ENCODE measurements at regions not wholly inside any gene's neighbourhood (a gene's known extent, or its start where the extent isn't known, plus 50 kb on each side); places are given as distances from the start of the nearest gene placed in this dataset.

GRCh38 chr3:135812057-135812456 lies 153.5 kb upstream of the PPP2R3A start:
- TF ChIP-seq RFX5 (IDR thresholded peaks at IDR 0.05; ENCODE audit: low read depth, low read length) (no peak), CXXC5 (CRISPR knock-in tag; IDR thresholded peaks at IDR 0.05) (no peak), ZNF696 (CRISPR knock-in tag; conservative IDR thresholded peaks at IDR 0.05) (no peak), RNF2 (IDR thresholded peaks at IDR 0.05) (no peak), PRMT5 (CRISPR knock-in tag; IDR thresholded peaks at IDR 0.05) (no peak), TRIM28 (IDR thresholded peaks at IDR 0.05) (no peak)
- TF ChIP-seq, protein P1, sequence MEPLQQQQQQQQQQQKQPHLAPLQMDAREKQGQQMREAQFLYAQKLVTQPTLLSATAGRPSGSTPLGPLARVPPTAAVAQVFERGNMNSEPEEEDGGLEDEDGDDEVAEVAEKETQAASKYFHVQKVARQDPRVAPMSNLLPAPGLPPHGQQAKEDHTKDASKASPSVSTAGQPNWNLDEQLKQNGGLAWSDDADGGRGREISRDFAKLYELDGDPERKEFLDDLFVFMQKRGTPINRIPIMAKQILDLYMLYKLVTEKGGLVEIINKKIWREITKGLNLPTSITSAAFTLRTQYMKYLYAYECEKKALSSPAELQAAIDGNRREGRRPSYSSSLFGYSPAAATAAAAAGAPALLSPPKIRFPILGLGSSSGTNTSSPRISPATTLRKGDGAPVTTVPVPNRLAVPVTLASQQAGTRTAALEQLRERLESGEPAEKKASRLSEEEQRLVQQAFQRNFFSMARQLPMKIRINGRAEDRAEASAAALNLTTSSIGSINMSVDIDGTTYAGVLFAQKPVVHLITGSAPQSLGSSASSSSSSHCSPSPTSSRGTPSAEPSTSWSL (CRISPR knock-in tag; IDR thresholded peaks at IDR 0.05; ENCODE audit: borderline replicate concordance): no peak
- TF ChIP-seq, protein P2, sequence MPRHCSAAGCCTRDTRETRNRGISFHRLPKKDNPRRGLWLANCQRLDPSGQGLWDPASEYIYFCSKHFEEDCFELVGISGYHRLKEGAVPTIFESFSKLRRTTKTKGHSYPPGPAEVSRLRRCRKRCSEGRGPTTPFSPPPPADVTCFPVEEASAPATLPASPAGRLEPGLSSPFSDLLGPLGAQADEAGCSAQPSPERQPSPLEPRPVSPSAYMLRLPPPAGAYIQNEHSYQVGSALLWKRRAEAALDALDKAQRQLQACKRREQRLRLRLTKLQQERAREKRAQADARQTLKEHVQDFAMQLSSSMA (CRISPR knock-in tag; IDR thresholded peaks at IDR 0.05): no peak
- in situ Hi-C loops (cut with MboI): no loop called here
- H3K27me3 ChIP-seq (ENCODE audit: control insufficient read depth in 2 of 2, insufficient read depth in 2 of 2, low read length in 2 of 2): no peaks in the 10 kb centered on the region
- POLR2A ChIA-PET: no interaction called here
- DNase-seq (ENCODE audit: extremely low read depth in 1 of 4, low spot score in 3 of 4) (no peak), FAIRE-seq (no peak), ATAC-seq (no peak)
- H3K27ac ChIP-seq (ENCODE audit: extremely low read depth, low read depth, low read length): no peak overlapping the region
- no peaks in the 10 kb centered on the region for H4K20me1 ChIP-seq (replicated peaks; ENCODE audit: control insufficient read depth, insufficient read depth, low read length)
- H3K4me2 ChIP-seq (ENCODE audit: insufficient read depth, low read length): no peak overlapping the region
- intact Hi-C loops (cut with micrococcal nuclease): no loop called here
- H3K36me3 ChIP-seq (ENCODE audit: control insufficient read depth, insufficient read depth, low read length): no peaks in the 10 kb centered on the region
- no peaks in the 10 kb centered on the region for H3K9me3 ChIP-seq (replicated peaks; ENCODE audit: control insufficient read depth, insufficient read depth, low read depth, low read length)
- H2AFZ ChIP-seq (ENCODE audit: low read depth, low read length): no peak overlapping the region
- H3K4me3 ChIP-seq: no peak overlapping the region
- H3K9me1 ChIP-seq (ENCODE audit: control insufficient read depth, insufficient read depth, low read length): no peaks in the 10 kb centered on the region
- 0% methylated on average over 7 of the region's 7 CpGs for WGBS (ENCODE audit: insufficient coverage, low coverage, missing lambda C conversion rate)
- H3K79me2 ChIP-seq (ENCODE audit: control insufficient read depth, insufficient read depth, low read length): no peaks in the 10 kb centered on the region
- CTCF ChIA-PET (ENCODE audit: low intra/inter-chr PET ratio): no interaction called here
- no peak overlapping the region for H3K9ac ChIP-seq (ENCODE audit: insufficient read depth in 1 of 2, low read depth in 2 of 2, low read length in 2 of 2)
- no TSS peak for BruUV-seq (replicated peaks)
- no peaks in the 10 kb centered on the region for H3K4me1 ChIP-seq (replicated peaks in 1 of 2; ENCODE audit: control insufficient read depth in 2 of 2, insufficient read depth in 2 of 2, low read length in 2 of 2)

Data from K562 (cell line).